Activated CD8-positive, alpha-beta T cell treated with anti-CD3 and anti-CD28 coated beads, Interleukin-2, amount 10 ng/mL, durations not matched to agents 7 days and 5 days (primary cell): ENCODE measurements at regions not wholly inside any gene's neighbourhood (a gene's known extent, or its start where the extent isn't known, plus 50 kb on each side); places are given as distances from the start of the nearest gene placed in this dataset.

Experiments used
- ATAC-seq: fragments of 150-1000 bp; cut with Tn5 transposase; one replicate; pipeline ENCODE4 v1.10.0; 2021; ENCODE audit warnings: moderate library complexity
- CTCF ChIA-PET: fragments of 350-600 bp; sonication (Branson Sonifier 250); formaldehyde crosslinking; loops from one replicate; lab custom pipeline; 2021; ENCODE audit warnings: antibody characterized with exemption; lab: Charles Lee
- POLR2A ChIA-PET: fragments of 350-600 bp; sonication (Branson Sonifier 250); formaldehyde crosslinking; loops from one replicate; lab custom pipeline; 2021; ENCODE audit warnings: antibody characterized with exemption; lab: Charles Lee
- DNase-seq: peaks from one replicate; pipeline ENCODE4 v3.0.0-alpha.2; 2020
- H3K27ac Mint-ChIP-seq: one replicate; pipeline ENCODE4 v1.8.0; 2021; ENCODE audit warnings: mild to moderate bottlenecking, mixed read lengths
- H3K27me3 Mint-ChIP-seq: one replicate; pipeline ENCODE4 v1.8.0; 2021; ENCODE audit warnings: low read depth, mixed read lengths
- H3K36me3 Mint-ChIP-seq: one replicate; pipeline ENCODE4 v1.8.0; 2021; ENCODE audit warnings: low read depth, mixed read lengths
- H3K4me1 Mint-ChIP-seq: one replicate; pipeline ENCODE4 v1.8.0; 2021; ENCODE audit warnings: low read depth, mixed read lengths
- H3K4me3 Mint-ChIP-seq: one replicate; pipeline ENCODE4 v1.8.0; 2021; ENCODE audit warnings: mild to moderate bottlenecking, mixed read lengths
- H3K9me3 Mint-ChIP-seq: one replicate; pipeline ENCODE4 v1.8.0; 2022; ENCODE audit warnings: mixed read lengths; ENCODE audit not compliant: insufficient read depth

DNA sequence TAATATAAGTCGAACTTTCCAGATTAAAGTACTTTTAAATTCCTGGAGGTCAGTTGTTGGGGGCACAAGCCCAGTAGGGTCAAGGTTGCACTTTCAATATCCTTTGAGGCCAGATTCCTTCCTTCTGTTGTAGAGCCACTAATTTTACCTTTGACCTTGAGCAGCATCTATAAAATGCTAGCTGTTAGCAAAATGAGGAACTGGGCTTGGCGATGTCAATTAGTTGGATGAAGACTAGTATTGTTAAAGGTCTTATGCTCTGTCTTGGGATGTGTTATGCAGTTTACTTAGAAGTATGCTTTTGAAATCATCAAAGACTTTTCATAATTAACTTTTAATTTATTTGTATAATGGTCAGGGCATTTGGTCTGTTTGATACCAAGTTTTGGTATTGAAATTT, 425.9 kb upstream of the PROX1 start:
- ATAC-seq (no peak), DNase-seq (no peak)
- H3K36me3 Mint-ChIP-seq, result no peaks in the 10 kb centered on the region
- H3K9me3 Mint-ChIP-seq, result peaks cover 15% of the 10 kb centered on the region
- no peaks in the 10 kb centered on the region for H3K27me3 Mint-ChIP-seq
- no peaks in the 10 kb centered on the region for H3K4me1 Mint-ChIP-seq
- CTCF ChIA-PET, result no interaction called here
- no peak overlapping the region for H3K27ac Mint-ChIP-seq
- H3K4me3 Mint-ChIP-seq, result no peak overlapping the region
- POLR2A ChIA-PET, result no interaction called here

DNA sequence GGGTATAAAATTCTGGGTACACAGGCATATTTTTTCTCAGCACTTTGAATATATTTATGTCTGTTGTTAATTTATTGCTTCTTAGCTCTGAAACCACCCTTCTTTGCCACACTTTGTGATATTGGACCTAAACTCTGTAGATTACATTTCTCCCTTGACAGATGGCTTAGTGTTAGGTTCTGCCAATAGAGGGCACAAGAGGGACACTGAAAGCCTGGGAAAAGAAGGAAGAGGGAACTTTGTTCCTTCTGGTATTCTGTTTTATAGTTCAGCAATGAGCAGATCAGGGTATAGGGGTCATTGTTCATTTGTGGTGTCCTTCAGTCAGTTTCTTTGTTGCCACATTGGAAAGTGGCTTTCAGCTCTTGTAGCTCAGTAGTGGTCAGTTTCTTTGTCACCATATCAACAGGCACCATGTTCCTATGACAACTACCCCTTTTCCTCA, 423.5 kb upstream of the PROX1 start:
- Mint-ChIP-seq H3K4me1 (no peaks in the 10 kb centered on the region), H3K9me3 (peaks cover 15% of the 10 kb centered on the region), H3K36me3 (no peaks in the 10 kb centered on the region), H3K27ac (no peak overlapping the region), H3K27me3 (no peaks in the 10 kb centered on the region), H3K4me3 (no peak overlapping the region)
- CTCF ChIA-PET, result no interaction called here
- POLR2A ChIA-PET, result no interaction called here
- ATAC-seq, result no peak
- DNase-seq, result no peak

DNA sequence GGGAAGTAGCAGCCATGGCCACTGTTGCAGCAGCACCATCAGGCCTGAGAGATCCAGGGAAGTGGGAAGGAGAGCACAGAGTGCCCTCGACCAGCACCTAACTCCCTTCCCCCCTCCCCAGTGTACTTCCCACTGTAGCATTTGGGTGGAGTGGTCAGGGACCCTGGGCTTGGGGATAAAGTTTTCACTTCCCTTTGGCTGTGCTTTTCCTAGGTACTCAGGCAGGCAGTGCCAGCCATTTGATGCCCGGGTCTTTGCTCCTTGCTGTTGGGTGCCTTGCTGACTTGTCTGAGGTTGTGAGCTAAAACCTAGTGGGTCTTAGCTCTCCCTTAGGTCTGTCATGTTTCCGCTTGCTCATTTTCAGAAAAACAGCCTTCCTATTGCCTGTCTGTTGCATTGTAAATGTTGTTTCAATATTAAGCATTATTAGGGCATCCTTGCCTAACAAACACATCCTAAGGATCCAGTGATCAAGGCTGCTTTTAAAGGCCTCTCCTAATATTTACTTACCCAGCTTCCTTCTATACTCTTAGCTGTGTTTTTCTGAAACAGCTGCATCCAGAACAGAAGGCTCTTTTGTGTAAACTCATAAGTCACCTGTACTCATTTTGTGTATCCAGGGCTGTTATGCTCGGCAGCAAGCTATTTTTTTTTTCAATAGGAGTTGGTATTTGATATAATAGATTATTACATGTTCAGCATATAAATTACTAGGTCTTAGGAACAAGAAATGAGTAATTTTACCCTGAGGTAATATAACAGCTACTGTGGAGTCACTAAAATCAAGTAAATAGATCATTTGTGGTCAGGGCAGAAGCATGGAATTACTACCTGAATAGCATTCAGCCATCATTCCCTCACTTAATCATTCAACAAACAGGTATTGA, 418.6 kb upstream of the PROX1 start:
- DNase-seq (no peak), ATAC-seq (no peak)
- H3K27me3 Mint-ChIP-seq, result no peaks in the 10 kb centered on the region
- peaks cover 3% of the 10 kb centered on the region for H3K9me3 Mint-ChIP-seq
- no peak overlapping the region for H3K4me3 Mint-ChIP-seq
- H3K36me3 Mint-ChIP-seq, result no peaks in the 10 kb centered on the region
- no peak overlapping the region for H3K27ac Mint-ChIP-seq
- CTCF ChIA-PET, result no interaction called here
- POLR2A ChIA-PET, result no interaction called here
- no peaks in the 10 kb centered on the region for H3K4me1 Mint-ChIP-seq

DNA sequence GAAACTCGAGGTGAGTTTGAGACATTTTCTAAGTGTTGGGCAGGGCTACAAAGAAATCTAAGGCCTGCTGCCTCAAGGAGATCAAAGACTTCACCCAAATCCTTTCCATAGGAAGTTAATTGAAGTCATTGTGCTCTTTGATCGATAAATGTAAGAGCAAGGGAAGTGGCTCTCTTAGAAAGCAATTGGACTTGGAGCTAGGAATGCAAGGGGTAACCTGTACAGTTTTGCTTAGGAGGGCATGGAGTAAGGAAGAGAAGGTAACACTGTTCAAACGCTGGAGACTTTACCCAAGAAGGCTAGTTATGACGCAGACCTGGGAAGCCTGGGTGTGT, 418.0 kb upstream of the PROX1 start:
- no peak overlapping the region for H3K4me3 Mint-ChIP-seq
- ChIA-PET POLR2A (no interaction called here), CTCF (no interaction called here)
- no peak for DNase-seq
- H3K27ac Mint-ChIP-seq, result no peak overlapping the region
- H3K27me3 Mint-ChIP-seq, result no peaks in the 10 kb centered on the region
- H3K36me3 Mint-ChIP-seq, result no peaks in the 10 kb centered on the region
- H3K9me3 Mint-ChIP-seq, result no peaks in the 10 kb centered on the region
- no peaks in the 10 kb centered on the region for H3K4me1 Mint-ChIP-seq
- no peak for ATAC-seq

DNA sequence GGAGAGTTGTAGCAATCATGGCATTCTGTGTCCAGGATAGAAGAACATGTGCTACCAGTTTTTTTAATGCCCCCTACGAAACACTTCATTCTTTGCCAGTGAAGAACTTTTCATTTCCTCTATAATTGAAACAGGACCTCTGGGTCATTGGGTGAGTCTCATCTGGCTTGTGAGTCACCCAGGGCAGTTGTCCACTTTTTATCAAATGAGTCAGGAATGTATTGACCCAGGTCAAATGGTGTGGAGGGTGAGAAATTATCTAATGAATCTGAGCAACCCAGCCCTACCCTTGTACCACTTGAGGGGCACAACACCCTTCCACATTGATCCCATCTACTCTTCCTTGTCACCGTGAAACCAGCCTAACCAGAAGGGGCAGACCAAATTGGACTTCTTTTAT, 417.3 kb upstream of the PROX1 start:
- POLR2A ChIA-PET, result no interaction called here

DNA sequence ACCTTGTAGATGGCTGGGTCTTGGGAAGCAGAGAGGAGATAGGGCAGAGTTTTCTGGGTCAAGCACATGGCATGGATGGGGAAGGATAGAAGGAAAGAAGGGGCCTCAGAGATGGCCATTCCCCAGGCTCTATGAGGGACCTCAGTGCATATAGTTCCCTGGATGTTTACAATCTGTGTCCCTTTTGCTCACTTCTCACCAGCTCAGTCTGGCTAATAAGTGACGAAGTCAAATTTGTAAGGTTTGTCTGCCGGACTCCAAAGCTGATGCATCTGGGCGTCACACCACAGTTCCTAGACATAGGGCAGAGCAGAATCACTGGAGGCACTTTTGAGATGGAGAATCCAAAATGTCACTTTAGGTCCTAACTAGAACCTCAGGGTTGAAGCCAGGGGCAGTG, 416.4 kb upstream of the PROX1 start:
- Mint-ChIP-seq H3K27me3 (no peaks in the 10 kb centered on the region), H3K4me3 (no peak overlapping the region), H3K9me3 (no peaks in the 10 kb centered on the region), H3K27ac (no peak overlapping the region), H3K36me3 (no peaks in the 10 kb centered on the region), H3K4me1 (no peaks in the 10 kb centered on the region)
- POLR2A ChIA-PET, result no interaction called here
- no peak for ATAC-seq
- DNase-seq, result no peak
- CTCF ChIA-PET, result no interaction called here

More for the DNA sequence above, 417.3 kb upstream of the PROX1 start:
- H3K9me3 Mint-ChIP-seq, result no peaks in the 10 kb centered on the region
- no peaks in the 10 kb centered on the region for H3K36me3 Mint-ChIP-seq
- no peak for DNase-seq
- H3K4me3 Mint-ChIP-seq, result no peak overlapping the region
- no peaks in the 10 kb centered on the region for H3K4me1 Mint-ChIP-seq
- no peak overlapping the region for H3K27ac Mint-ChIP-seq
- ATAC-seq, result no peak
- H3K27me3 Mint-ChIP-seq, result no peaks in the 10 kb centered on the region
- CTCF ChIA-PET, result no interaction called here

DNA sequence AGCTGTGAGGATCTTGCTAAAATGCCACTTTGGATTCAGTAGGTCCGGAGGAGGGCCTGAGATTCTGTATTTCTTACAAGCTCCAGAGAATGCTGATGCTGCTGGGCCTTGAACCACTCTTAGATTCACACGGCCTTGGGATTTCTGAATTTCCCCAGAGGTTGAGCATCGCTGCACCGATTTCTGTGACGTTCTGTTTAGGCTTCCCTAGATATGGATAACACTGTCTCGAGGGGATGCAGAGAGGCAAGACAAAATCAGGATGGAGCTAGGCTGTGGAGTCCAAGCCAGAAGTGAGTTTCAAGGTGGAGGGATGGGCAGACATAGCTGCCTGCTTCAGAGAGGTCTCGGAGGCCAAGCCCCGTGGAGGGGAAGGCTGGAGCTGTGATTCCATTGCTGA, 415.9 kb upstream of the PROX1 start:
- Mint-ChIP-seq H3K4me3 (no peak overlapping the region), H3K4me1 (no peaks in the 10 kb centered on the region), H3K36me3 (no peaks in the 10 kb centered on the region), H3K27ac (no peak overlapping the region), H3K27me3 (no peaks in the 10 kb centered on the region), H3K9me3 (no peaks in the 10 kb centered on the region)
- no peak for DNase-seq
- no peak for ATAC-seq
- ChIA-PET POLR2A (no interaction called here), CTCF (no interaction called here)

DNA sequence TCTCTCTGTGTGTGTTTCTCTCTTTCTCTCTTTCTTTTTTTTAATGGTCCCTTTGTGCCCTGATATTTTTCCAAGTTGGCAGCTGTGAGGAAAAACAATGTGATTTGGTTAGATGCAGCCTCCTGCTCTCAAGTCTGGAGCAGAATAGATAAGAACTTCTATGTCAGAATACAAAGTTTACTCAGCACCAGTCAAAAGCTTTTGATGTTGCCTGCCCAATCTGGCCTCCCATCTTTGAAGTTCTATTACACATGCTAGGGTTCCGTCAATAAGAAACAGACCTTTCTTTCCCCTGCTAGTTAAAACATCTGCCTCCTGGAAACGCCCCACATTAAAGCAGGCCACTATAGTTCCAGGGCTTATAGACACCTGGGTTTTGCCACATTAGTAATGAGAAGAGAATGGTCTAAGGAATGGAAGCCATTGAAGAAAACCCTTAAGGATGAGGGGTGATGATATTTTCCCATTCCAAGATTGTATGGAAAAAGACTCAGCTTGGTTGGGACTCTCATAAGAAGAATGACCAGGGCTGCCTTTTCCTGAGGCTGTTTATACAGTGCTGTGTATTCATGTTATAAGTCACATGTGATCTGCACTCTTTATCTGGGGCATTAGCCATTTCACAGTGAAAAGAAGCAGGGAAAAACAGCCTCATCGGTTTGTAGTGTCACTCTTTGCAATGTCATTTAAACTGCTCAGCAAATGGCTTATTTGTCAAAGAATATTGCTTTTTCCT, 414.7 kb upstream of the PROX1 start:
- Mint-ChIP-seq H3K9me3 (no peaks in the 10 kb centered on the region), H3K4me3 (no peak overlapping the region), H3K27me3 (no peaks in the 10 kb centered on the region), H3K36me3 (no peaks in the 10 kb centered on the region), H3K27ac (no peak overlapping the region), H3K4me1 (no peaks in the 10 kb centered on the region)
- ATAC-seq (no peak), DNase-seq (no peak)
- CTCF ChIA-PET, result no interaction called here
- POLR2A ChIA-PET, result no interaction called here

DNA sequence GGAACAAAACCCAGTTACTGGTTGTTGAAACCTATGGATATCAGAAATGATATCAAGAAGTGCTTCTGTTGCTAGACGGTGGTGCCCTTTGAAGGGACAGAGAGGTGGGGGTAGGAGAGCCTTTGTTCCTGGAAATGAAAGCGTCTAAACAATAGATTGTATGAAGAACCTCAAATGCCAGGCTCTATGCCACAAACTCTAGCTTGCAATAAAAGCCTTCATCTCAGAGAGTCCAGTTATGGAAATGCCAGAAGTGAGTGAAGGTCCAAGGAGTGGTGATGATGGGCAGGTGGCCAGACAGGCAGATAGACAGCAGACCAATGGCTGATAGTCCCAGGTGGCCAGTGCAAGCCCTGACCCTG, 414.1 kb upstream of the PROX1 start:
- H3K4me3 Mint-ChIP-seq, result no peak overlapping the region
- H3K27ac Mint-ChIP-seq, result no peak overlapping the region
- no peaks in the 10 kb centered on the region for H3K36me3 Mint-ChIP-seq
- DNase-seq (no peak), ATAC-seq (no peak)
- no peaks in the 10 kb centered on the region for H3K4me1 Mint-ChIP-seq
- no peaks in the 10 kb centered on the region for H3K9me3 Mint-ChIP-seq
- H3K27me3 Mint-ChIP-seq, result no peaks in the 10 kb centered on the region
- ChIA-PET CTCF (no interaction called here), POLR2A (no interaction called here)

DNA sequence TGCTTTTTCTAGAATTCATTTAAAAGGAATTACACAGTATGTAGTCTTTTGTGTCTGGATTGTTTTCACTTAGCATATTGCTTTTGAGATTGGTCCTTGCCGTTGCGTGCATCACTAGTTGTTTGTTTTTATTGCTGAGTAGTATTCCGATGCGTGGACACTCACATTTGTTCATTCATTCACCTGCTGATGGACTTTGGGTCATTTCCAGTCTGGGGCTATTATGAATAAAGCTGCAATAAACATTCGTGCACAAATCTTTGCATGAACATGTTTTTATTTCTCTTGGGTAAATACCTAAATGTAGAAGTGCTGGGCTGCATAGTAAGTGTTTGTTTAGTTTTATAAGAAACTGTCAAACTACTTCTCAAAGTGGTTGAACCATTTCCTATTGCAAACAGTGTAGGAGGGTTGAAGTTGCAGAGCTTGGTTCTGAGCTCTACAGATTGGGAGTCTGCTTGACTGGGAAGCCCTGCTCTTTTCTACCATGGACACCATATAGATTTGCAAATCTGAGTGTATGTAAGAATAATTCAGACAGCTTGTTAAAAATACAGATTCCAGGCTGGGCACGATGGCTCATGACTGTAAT, 404.7 kb upstream of the PROX1 start:
- H3K36me3 Mint-ChIP-seq, result no peaks in the 10 kb centered on the region
- ChIA-PET POLR2A (no interaction called here), CTCF (no interaction called here)
- no peaks in the 10 kb centered on the region for H3K27me3 Mint-ChIP-seq
- H3K27ac Mint-ChIP-seq, result no peak overlapping the region
- DNase-seq (no peak), ATAC-seq (no peak)
- no peak overlapping the region for H3K4me3 Mint-ChIP-seq
- H3K4me1 Mint-ChIP-seq, result no peaks in the 10 kb centered on the region
- H3K9me3 Mint-ChIP-seq, result no peaks in the 10 kb centered on the region

DNA sequence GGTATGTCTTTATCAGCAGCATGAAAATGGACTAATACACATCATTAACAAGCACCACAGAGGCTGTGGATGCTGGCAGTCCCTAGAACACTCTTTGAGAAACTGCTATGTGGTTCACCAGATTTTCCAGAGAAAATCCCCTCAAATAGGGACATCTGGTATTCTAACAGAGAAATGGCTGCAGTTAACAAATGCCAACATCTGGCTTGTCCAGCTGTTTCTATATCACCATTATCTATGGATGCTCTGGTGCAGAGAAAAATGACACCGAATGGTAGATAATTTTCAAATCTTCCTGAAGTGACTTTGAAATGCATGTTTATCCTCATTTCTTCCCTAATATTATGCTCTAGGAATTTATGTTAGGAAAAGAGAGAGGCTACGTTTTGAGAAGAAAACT, 403.5 kb upstream of the PROX1 start:
- H3K4me3 Mint-ChIP-seq, result no peak overlapping the region

DNA sequence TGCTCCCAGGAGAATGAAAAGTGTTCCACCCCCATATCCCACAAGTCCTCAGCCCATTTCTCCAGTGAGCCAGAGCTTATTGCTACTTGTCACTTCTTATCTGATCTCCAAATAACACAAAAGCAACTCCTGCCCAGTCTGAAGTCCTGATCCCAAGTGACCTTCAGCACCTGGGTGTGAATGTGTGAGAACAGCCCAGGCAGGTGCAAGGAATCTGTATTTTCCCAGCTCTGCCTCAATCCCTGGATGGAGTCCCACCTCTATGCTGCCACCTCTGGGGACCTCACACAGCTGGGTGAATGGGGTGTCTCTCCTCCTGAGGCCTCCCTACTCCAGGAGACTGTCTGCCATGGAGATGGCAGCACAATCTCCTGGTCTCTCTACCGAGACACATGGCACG, 402.4 kb upstream of the PROX1 start:
- ATAC-seq (no peak), DNase-seq (no peak)
- Mint-ChIP-seq H3K4me1 (no peaks in the 10 kb centered on the region), H3K36me3 (no peaks in the 10 kb centered on the region), H3K27me3 (no peaks in the 10 kb centered on the region), H3K4me3 (no peak overlapping the region), H3K9me3 (no peaks in the 10 kb centered on the region), H3K27ac (no peak overlapping the region)
- ChIA-PET CTCF (no interaction called here), POLR2A (no interaction called here)

More for the DNA sequence above, 403.5 kb upstream of the PROX1 start:
- ATAC-seq, result no peak
- no peaks in the 10 kb centered on the region for H3K9me3 Mint-ChIP-seq
- ChIA-PET CTCF (no interaction called here), POLR2A (no interaction called here)
- no peak for DNase-seq
- H3K27me3 Mint-ChIP-seq, result no peaks in the 10 kb centered on the region
- H3K27ac Mint-ChIP-seq, result no peak overlapping the region
- H3K4me1 Mint-ChIP-seq, result no peaks in the 10 kb centered on the region
- H3K36me3 Mint-ChIP-seq, result no peaks in the 10 kb centered on the region
